Kidney (tissue), 13 donors: ENCODE measurements at regions not wholly inside any gene's neighbourhood (a gene's known extent, or its start where the extent isn't known, plus 50 kb on each side); places are given as distances from the start of the nearest gene placed in this dataset.
"Not testable (repeated sequence)": the region's sequence is repeated elsewhere in the genome, so short reads cannot be mapped to it uniquely, and the experiment has no call there.

Experiments
- DNase-seq, 5 donors: peaks; one replicate each; pipeline ENCODE4 v3.0.0-alpha.2; 2013 to 2020
- FAIRE-seq: peaks from 2 replicates; lab custom pipeline; 2012; peaks lifted over from hg19 to GRCh38; lab: Jason Lieb, UNC
- H3K27ac ChIP-seq, 2 donors: one replicate each; pipeline ENCODE4 v1.7.0; 2013; ENCODE audit warnings: low read depth in 2 of 2, low read length in 2 of 2, inconsistent platforms in 1 of 2
- H3K27me3 ChIP-seq: one replicate; pipeline ENCODE4 v1.7.1; 2013; ENCODE audit warnings: low read length, inconsistent platforms; ENCODE audit not compliant: control insufficient read depth, insufficient read depth
- H3K36me3 ChIP-seq, 3 donors: one replicate each; pipeline versions ENCODE4 v1.7.0 to v1.7.1; 2013; ENCODE audit warnings: low read length in 3 of 3, control low read depth in 1 of 3, inconsistent platforms in 1 of 3; ENCODE audit not compliant: insufficient read depth in 3 of 3, control insufficient read depth in 2 of 3
- H3K4me1 ChIP-seq, 3 donors: one replicate each; pipeline versions ENCODE4 v1.7.0 to v1.7.1; 2013; ENCODE audit warnings: low read length in 3 of 3, inconsistent platforms in 1 of 3, low read depth in 1 of 3; ENCODE audit not compliant: control insufficient read depth in 2 of 3, insufficient read depth in 2 of 3
- H3K4me3 ChIP-seq, 3 donors: one replicate each; pipeline versions ENCODE4 v1.7.0 to v1.8.1; 2013; ENCODE audit warnings: low read length in 3 of 3, control low read depth in 1 of 3, inconsistent platforms in 1 of 3
- H3K9ac ChIP-seq, 3 donors: one replicate each; pipeline versions ENCODE4 v1.7.0 to v1.7.1; 2013; ENCODE audit warnings: low read length in 3 of 3, control low read depth in 1 of 3, inconsistent platforms in 1 of 3
- H3K9me3 ChIP-seq, 3 donors: one replicate each; pipeline versions ENCODE4 v1.7.0 to v1.7.1; 2013; ENCODE audit warnings: low read length in 3 of 3, control low read depth in 1 of 3, inconsistent platforms in 1 of 3; ENCODE audit not compliant: control insufficient read depth in 2 of 3, insufficient read depth in 1 of 3
- intact Hi-C: fragments of 100-400 bp; cut with DNase I; formaldehyde crosslinking; loops from one replicate; pipeline ENCODE4 v1.11.1; 2022
- TF ChIP-seq, protein P1 (sequence below): IDR thresholded peaks from 3 replicates; pipeline ENCODE4 v1.5.1; 2012; ENCODE audit warnings: mild to moderate bottlenecking, moderate library complexity, borderline replicate concordance; ENCODE audit not compliant: insufficient read depth; ENCODE audit errors: extremely low read depth
- donor health status: control.
- donor health status: control.
- donor health status: control.
- donor health status: control.
- donor health status: control.
- donor health status: DM: yes; HTN: yes; CAD: no.
- donor health status: Normal renal cell carcinoma (clear cell type).

DNA sequence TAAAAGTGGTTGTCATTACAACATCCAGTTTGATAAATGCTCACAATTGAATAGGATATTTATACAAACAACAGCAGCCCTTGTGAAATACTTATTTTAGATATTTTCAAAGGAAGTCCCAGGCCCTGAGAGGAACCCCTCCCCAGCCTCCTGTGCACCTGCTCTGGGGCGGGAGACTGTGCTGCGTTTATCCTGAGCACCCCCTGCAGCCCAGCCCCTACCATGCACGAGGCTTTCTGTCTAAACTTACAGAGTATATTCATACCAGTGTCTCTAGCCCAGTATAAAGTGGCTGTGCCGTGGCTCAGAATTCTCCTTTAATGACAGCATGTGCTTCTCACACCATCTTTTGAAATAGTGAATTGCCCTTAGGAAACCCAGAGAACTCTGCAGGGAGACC, 1084.3 kb downstream of the TMEM121 start:
- no peak overlapping the region for H3K4me3 ChIP-seq
- no peak for DNase-seq
- H3K36me3 ChIP-seq: no peaks in the 10 kb centered on the region
- H3K27ac ChIP-seq: no peak overlapping the region
- no peaks in the 10 kb centered on the region for H3K4me1 ChIP-seq
- TF ChIP-seq, protein P1, sequence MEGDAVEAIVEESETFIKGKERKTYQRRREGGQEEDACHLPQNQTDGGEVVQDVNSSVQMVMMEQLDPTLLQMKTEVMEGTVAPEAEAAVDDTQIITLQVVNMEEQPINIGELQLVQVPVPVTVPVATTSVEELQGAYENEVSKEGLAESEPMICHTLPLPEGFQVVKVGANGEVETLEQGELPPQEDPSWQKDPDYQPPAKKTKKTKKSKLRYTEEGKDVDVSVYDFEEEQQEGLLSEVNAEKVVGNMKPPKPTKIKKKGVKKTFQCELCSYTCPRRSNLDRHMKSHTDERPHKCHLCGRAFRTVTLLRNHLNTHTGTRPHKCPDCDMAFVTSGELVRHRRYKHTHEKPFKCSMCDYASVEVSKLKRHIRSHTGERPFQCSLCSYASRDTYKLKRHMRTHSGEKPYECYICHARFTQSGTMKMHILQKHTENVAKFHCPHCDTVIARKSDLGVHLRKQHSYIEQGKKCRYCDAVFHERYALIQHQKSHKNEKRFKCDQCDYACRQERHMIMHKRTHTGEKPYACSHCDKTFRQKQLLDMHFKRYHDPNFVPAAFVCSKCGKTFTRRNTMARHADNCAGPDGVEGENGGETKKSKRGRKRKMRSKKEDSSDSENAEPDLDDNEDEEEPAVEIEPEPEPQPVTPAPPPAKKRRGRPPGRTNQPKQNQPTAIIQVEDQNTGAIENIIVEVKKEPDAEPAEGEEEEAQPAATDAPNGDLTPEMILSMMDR: no peak
- intact Hi-C loops: no loop called here
- no peaks in the 10 kb centered on the region for H3K9me3 ChIP-seq
- no peak overlapping the region for H3K9ac ChIP-seq
- no peaks in the 10 kb centered on the region for H3K27me3 ChIP-seq
- FAIRE-seq: no peak

DNA sequence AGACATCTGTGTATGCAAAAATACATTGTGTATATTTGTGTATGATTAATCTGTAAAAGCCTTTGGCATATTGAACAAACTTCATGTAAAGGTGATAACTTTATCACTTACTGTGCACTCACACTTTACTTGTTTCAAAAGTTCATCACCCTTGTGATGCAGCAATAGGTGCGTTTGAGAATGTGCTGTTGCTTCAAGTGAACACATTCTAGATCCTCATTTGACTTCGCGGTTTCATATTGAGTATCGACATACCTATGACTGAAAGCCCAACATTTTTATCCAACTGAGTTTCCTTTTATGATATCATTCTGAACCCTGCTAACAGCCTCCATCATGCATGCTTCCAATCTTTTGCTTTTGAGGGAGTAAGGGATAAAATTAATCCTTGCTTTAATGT, 1086.9 kb downstream of the TMEM121 start:
- no peak for DNase-seq
- Histone ChIP-seq H3K4me1 (no peaks in the 10 kb centered on the region), H3K9ac (no peak overlapping the region), H3K36me3 (no peaks in the 10 kb centered on the region), H3K9me3 (no peaks in the 10 kb centered on the region), H3K27me3 (no peaks in the 10 kb centered on the region), H3K4me3 (no peak overlapping the region), H3K27ac (no peak overlapping the region)
- intact Hi-C loops: no loop called here
- TF ChIP-seq, protein P1: no peak
- no peak for FAIRE-seq

DNA sequence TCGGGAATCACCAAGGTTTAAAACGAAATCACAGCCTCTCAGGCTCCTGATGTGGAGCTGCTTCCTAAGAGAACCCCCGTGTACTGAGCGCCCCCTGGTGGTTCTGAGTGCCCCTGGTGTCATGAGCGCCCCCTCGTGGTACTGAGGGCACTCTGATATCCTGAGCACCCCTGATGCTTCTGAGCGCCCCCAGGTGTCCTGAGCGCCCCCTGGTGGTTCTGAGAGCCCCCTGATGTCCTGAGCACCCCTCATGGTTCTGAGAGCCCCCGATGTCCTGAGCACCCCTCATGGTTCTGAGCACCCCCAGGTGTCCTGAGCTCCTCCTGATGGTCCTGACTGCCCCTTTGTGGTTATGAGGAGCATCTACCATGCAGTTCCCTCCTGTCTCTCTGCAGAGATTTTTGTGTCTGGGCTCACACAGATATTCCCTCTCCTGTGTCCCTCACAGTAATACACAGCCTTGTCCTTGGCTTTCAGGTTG, 1092.1 kb downstream of the TMEM121 start:
- FAIRE-seq, intact Hi-C loops, H3K9me3 ChIP-seq, H3K4me3 ChIP-seq, H3K9ac ChIP-seq, H3K27me3 ChIP-seq, H3K27ac ChIP-seq, DNase-seq, H3K4me1 ChIP-seq, H3K36me3 ChIP-seq: not testable (repeated sequence)
- TF ChIP-seq, protein P1: peak; percentile 12

DNA sequence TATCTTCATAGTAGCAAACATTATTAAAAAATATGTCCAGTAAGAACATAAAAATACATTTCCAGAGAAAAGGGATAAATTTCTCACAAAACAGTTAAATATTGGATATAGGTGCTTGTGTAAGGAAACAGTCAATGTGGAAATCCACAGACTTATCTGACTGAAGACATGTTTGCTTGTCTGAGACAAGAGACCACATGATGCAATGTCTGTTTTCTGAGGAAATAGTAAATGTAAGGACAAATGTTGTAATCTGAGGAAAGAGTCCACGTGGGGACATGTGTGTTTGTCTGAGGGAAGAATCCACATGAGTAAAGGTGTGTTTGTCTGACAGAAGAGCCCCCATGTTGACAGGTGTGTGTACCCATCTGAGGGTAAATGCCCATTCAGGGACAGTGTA, 1093.2 kb downstream of the TMEM121 start:
- no peak overlapping the region for H3K4me3 ChIP-seq
- intact Hi-C loops: no loop called here
- no peak for DNase-seq
- H3K9me3 ChIP-seq: no peaks in the 10 kb centered on the region
- FAIRE-seq: no peak
- H3K36me3 ChIP-seq: no peaks in the 10 kb centered on the region
- TF ChIP-seq, protein P1: no peak
- H3K27me3 ChIP-seq: no peaks in the 10 kb centered on the region
- H3K9ac ChIP-seq: no peak overlapping the region
- no peak overlapping the region for H3K27ac ChIP-seq
- no peaks in the 10 kb centered on the region for H3K4me1 ChIP-seq
